ENCODE measurements at regions not wholly inside any gene's neighbourhood (a gene's known extent, or its start where the extent isn't known, plus 50 kb on each side); places are given as distances from the start of the nearest gene placed in this dataset.

DNA sequence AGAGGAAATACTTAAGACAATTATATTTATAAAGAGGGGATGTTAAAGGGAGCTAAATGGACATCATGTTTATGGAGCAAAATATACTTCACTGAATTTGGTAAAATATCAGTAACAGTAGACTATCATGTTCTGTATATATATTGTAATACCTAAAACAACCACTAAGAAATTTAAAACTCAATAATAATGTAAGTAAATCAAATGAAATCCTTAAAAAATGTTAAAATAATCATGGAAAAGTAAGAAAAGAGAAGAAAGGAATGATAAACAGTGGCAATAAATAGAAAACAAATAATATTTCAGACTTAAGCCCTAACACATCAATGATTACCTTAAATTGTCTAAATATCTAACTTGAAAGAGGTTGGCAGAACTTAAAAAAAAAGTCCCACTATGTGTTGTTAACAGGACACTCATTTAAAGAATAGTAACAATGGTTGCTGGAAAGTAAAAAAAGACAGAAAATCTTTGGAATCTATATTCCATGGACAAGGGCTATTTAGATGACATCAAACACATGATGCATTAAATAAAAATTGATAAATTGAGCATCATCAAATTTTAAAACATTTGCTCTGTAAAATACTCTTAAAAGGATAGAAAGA, 842.2 kb upstream of the MAP3K7 start:
- Histone ChIP-seq H3K9ac (ENCODE audit: low read length in 2 of 2) (no peak overlapping the region), H3K9me3 (ENCODE audit: control insufficient read depth in 2 of 2, low read length in 2 of 2) (no peaks in the 10 kb centered on the region), H3K4me1 (ENCODE audit: control insufficient read depth, insufficient read depth, low read length) (no peaks in the 10 kb centered on the region), H3K27ac (ENCODE audit: low read length) (no peak overlapping the region), H3K36me3 (ENCODE audit: control insufficient read depth in 2 of 2, insufficient read depth in 2 of 2, low read length in 2 of 2) (no peaks in the 10 kb centered on the region), H3K27me3 (ENCODE audit: control insufficient read depth in 1 of 2, insufficient read depth in 2 of 2, low read length in 2 of 2) (no peaks in the 10 kb centered on the region), H3K4me3 (ENCODE audit: low read length in 2 of 2) (no peak overlapping the region)

DNA sequence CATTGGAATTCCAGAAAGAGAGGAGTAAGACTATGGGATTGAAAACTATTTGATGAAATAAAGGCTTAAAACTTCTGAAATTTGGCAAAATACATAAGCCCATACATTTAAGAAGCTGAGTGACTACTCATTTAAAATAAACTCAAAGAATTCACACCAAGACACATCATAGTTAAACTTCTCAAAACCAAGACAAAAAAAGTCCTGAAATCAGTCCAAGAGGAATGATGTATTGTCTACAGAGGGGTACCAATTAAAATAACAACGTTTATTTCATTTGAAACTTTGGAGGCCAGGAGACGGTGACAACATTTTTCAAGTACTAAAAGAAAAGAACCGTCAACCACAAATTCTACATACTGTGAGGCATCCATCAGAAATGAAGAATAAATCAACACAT, 841.4 kb upstream of the MAP3K7 start:
- Histone ChIP-seq H3K4me1 (ENCODE audit: control insufficient read depth, insufficient read depth, low read length) (no peaks in the 10 kb centered on the region), H3K27me3 (ENCODE audit: control insufficient read depth in 1 of 2, insufficient read depth in 2 of 2, low read length in 2 of 2) (no peaks in the 10 kb centered on the region), H3K4me3 (ENCODE audit: low read length in 2 of 2) (no peak overlapping the region), H3K27ac (ENCODE audit: low read length) (no peak overlapping the region), H3K36me3 (ENCODE audit: control insufficient read depth in 2 of 2, insufficient read depth in 2 of 2, low read length in 2 of 2) (no peaks in the 10 kb centered on the region), H3K9ac (ENCODE audit: low read length in 2 of 2) (no peak overlapping the region), H3K9me3 (ENCODE audit: control insufficient read depth in 2 of 2, low read length in 2 of 2) (no peaks in the 10 kb centered on the region)

DNA sequence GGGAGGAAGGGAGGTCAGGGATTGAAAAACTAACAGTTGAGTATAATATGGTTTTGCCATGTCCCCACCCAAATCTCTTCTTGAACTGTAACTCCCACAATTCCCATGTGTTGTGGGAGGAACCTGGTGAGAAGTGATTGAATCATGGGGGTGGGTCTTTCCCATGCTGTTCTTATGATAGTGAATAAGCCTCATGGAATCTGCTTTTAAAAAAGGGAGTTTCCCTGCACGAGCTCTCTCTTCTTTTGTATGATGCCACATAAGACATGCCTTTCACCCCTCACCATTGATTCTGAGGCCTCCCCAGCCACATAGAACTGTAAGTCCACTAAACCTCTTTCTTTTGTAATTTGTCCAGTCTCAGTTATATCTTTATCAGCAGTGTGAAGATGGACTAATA, 833.4 kb upstream of the MAP3K7 start:
- no peaks in the 10 kb centered on the region for H3K9me3 ChIP-seq (ENCODE audit: control insufficient read depth in 2 of 2, low read length in 2 of 2)
- no peak overlapping the region for H3K4me3 ChIP-seq (ENCODE audit: low read length in 2 of 2)

DNA sequence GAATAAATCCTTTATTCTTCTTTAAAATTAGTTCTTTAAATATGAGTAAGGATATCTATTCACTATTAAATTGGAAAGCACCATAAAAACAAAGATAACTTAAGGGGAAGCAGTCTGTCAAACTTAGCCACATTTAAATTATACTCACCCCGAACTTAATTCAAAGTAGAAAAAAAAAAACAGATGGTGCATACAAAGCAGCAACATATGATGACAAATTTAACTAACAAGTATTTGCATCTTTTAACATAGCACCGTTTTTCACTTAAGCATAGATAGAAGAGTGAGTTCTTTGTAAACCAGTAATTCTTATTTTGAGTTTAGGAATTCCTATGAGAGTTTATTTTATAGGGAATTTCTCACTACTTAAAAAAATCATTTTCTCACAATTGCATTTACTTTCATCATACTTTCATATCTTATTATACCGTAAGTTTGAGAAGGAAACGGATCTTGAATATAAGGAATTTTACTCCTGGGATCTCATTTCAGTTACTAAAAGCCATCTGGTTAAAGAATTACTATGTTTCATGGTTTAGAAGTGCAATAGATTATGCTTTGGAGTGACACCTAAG, 828.2 kb upstream of the MAP3K7 start:
- no peaks in the 10 kb centered on the region for H3K4me1 ChIP-seq (ENCODE audit: control insufficient read depth, insufficient read depth, low read length)
- H3K9ac ChIP-seq (ENCODE audit: low read length in 2 of 2): no peak overlapping the region
- H3K4me3 ChIP-seq (ENCODE audit: low read length in 2 of 2): no peak overlapping the region
- H3K27ac ChIP-seq (ENCODE audit: low read length): no peak overlapping the region
- no peaks in the 10 kb centered on the region for H3K27me3 ChIP-seq (ENCODE audit: control insufficient read depth in 1 of 2, insufficient read depth in 2 of 2, low read length in 2 of 2)
- no peaks in the 10 kb centered on the region for H3K36me3 ChIP-seq (ENCODE audit: control insufficient read depth in 2 of 2, insufficient read depth in 2 of 2, low read length in 2 of 2)
- H3K9me3 ChIP-seq (ENCODE audit: control insufficient read depth in 2 of 2, low read length in 2 of 2): no peaks in the 10 kb centered on the region

More for the DNA sequence above, 833.4 kb upstream of the MAP3K7 start:
- no peaks in the 10 kb centered on the region for H3K36me3 ChIP-seq (ENCODE audit: control insufficient read depth in 2 of 2, insufficient read depth in 2 of 2, low read length in 2 of 2)
- no peak overlapping the region for H3K27ac ChIP-seq (ENCODE audit: low read length)
- no peaks in the 10 kb centered on the region for H3K27me3 ChIP-seq (ENCODE audit: control insufficient read depth in 1 of 2, insufficient read depth in 2 of 2, low read length in 2 of 2)
- no peaks in the 10 kb centered on the region for H3K4me1 ChIP-seq (ENCODE audit: control insufficient read depth, insufficient read depth, low read length)
- no peak overlapping the region for H3K9ac ChIP-seq (ENCODE audit: low read length in 2 of 2)

DNA sequence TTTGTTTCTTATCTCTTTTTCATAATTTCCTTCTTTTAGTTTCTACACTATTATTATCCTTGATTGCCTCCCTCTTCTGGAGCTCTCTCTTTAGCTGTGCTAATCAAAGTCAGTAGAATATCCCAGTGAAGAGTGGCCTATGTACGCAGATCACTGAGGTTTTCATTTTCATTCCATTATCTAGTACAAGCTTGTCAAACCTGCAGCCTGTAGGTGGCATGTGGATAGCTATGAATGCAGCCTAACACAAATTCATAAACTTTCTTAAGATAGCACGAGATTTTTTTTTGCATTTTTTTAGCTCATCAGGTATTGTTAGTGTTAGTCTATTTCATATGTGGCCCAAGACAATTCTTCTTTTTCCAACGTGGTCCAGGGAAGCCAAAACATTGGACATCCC, 825.7 kb upstream of the MAP3K7 start:
- no peaks in the 10 kb centered on the region for H3K27me3 ChIP-seq (ENCODE audit: control insufficient read depth in 1 of 2, insufficient read depth in 2 of 2, low read length in 2 of 2)
- H3K4me3 ChIP-seq (ENCODE audit: low read length in 2 of 2): no peak overlapping the region
- H3K4me1 ChIP-seq (ENCODE audit: control insufficient read depth, insufficient read depth, low read length): no peaks in the 10 kb centered on the region
- no peak overlapping the region for H3K9ac ChIP-seq (ENCODE audit: low read length in 2 of 2)
- no peak overlapping the region for H3K27ac ChIP-seq (ENCODE audit: low read length)
- H3K9me3 ChIP-seq (ENCODE audit: control insufficient read depth in 2 of 2, low read length in 2 of 2): no peaks in the 10 kb centered on the region
- no peaks in the 10 kb centered on the region for H3K36me3 ChIP-seq (ENCODE audit: control insufficient read depth in 2 of 2, insufficient read depth in 2 of 2, low read length in 2 of 2)

DNA sequence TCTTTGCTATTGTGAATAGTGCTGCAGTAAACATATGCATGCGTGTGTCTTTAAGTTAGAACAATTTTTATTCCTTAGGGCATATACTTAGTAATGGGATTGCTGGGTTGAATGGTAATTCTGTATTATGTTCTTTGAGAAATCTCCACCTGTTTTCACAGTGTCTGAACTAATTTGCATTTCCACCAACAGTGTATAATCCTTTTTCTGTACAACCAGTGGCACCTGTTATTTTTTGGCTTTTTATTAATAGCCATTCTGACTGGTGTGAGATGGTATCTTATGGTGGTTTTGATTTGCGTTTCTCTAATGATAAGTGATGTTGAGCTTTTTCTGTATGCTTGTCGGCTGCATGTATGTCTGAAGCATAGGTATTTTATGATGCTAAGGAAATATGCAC, 820.8 kb upstream of the MAP3K7 start:
- Histone ChIP-seq H3K4me1 (ENCODE audit: control insufficient read depth, insufficient read depth, low read length) (no peaks in the 10 kb centered on the region), H3K9ac (ENCODE audit: low read length in 2 of 2) (no peak overlapping the region), H3K27me3 (ENCODE audit: control insufficient read depth in 1 of 2, insufficient read depth in 2 of 2, low read length in 2 of 2) (no peaks in the 10 kb centered on the region), H3K9me3 (ENCODE audit: control insufficient read depth in 2 of 2, low read length in 2 of 2) (no peaks in the 10 kb centered on the region), H3K4me3 (ENCODE audit: low read length in 2 of 2) (no peak overlapping the region), H3K36me3 (ENCODE audit: control insufficient read depth in 2 of 2, insufficient read depth in 2 of 2, low read length in 2 of 2) (no peaks in the 10 kb centered on the region), H3K27ac (ENCODE audit: low read length) (no peak overlapping the region)

DNA sequence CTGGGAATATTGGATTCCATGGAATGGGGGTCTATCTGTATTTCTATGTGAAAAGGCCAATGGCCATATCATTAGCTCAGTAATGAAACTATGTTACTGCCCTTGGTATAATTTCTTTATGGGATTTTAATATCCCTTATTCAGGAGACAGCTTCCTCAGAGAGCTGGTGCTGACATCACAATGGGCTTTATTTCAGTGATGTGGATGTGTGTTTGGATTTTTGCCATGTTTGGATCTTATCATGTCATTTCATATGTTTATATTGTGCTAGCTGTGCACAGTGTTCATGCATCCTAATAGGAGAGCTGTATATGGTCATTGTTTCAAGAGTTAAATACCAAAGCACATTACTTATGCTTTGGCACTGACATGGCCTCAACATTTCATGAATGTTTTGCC, 806.1 kb upstream of the MAP3K7 start:
- Histone ChIP-seq H3K36me3 (ENCODE audit: control insufficient read depth in 2 of 2, insufficient read depth in 2 of 2, low read length in 2 of 2) (no peaks in the 10 kb centered on the region), H3K9me3 (ENCODE audit: control insufficient read depth in 2 of 2, low read length in 2 of 2) (no peaks in the 10 kb centered on the region), H3K4me3 (ENCODE audit: low read length in 2 of 2) (no peak overlapping the region), H3K9ac (ENCODE audit: low read length in 2 of 2) (no peak overlapping the region), H3K4me1 (ENCODE audit: control insufficient read depth, insufficient read depth, low read length) (no peaks in the 10 kb centered on the region), H3K27me3 (ENCODE audit: control insufficient read depth in 1 of 2, insufficient read depth in 2 of 2, low read length in 2 of 2) (no peaks in the 10 kb centered on the region), H3K27ac (ENCODE audit: low read length) (no peak overlapping the region)

DNA sequence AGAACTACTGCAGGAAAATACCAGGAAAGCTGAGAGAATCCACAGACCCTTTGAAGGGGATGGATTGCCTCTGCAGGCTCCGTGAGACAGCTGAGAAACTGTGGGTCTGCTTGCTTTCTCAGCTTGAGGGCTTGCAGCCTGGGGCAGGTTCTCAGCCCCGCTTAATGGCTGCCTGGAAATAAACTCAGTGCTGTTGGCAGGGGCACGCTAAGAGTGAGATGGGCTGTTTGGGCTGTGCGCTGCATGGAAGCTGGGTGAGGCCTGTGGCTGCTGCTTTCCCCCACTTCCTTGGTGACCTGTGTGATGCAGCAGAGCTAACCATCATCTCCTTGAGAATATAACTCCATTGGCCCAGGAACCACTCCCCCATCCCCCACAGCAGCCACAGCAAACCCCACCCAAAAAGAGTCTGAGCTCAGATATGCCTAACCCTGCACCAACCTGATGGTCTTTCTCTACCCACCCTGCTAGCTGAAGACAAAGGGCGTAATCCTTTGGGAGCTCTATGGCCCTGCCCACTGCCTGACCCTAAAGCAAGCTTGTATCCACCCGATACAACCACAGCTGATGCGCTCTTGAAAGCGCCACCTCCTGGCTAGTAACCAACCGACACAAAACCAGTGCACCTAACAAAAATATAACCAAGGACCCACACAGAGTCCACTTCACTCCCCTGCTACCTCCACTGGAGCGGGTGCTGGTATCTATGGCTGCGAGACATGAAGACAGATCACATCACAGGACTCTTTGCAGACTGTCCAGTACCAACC, 800.6 kb upstream of the MAP3K7 start:
- Histone ChIP-seq H3K4me1 (ENCODE audit: control insufficient read depth, insufficient read depth, low read length) (no peaks in the 10 kb centered on the region), H3K27me3 (ENCODE audit: control insufficient read depth in 1 of 2, insufficient read depth in 2 of 2, low read length in 2 of 2) (no peaks in the 10 kb centered on the region), H3K4me3 (ENCODE audit: low read length in 2 of 2) (no peak overlapping the region), H3K27ac (ENCODE audit: low read length) (no peak overlapping the region), H3K9me3 (ENCODE audit: control insufficient read depth in 2 of 2, low read length in 2 of 2) (no peaks in the 10 kb centered on the region), H3K9ac (ENCODE audit: low read length in 2 of 2) (no peak overlapping the region), H3K36me3 (ENCODE audit: control insufficient read depth in 2 of 2, insufficient read depth in 2 of 2, low read length in 2 of 2) (no peaks in the 10 kb centered on the region)

DNA sequence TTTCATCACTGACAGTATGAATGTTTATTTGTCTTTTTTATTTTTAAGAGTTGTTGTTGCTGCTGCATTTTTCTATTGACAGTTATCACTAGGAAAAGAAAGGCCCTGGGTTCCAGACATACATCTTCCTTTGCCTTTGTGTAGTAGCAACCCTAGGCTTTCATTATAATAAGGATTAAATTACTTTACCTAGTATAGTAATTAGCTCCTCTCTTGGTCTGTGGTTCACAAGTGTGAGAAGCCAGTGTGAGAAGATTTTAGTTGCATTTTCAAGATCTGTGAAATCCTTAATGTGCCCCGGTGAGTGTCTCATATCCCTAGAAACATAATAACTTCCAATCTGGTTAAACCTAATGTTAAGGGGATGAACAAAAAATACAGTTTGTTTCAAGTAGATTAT, 799.3 kb upstream of the MAP3K7 start:
- Histone ChIP-seq H3K9me3 (ENCODE audit: control insufficient read depth in 2 of 2, low read length in 2 of 2) (no peaks in the 10 kb centered on the region), H3K4me1 (ENCODE audit: control insufficient read depth, insufficient read depth, low read length) (no peaks in the 10 kb centered on the region), H3K27ac (ENCODE audit: low read length) (no peak overlapping the region), H3K4me3 (ENCODE audit: low read length in 2 of 2) (no peak overlapping the region), H3K9ac (ENCODE audit: low read length in 2 of 2) (no peak overlapping the region), H3K27me3 (ENCODE audit: control insufficient read depth in 1 of 2, insufficient read depth in 2 of 2, low read length in 2 of 2) (no peaks in the 10 kb centered on the region), H3K36me3 (ENCODE audit: control insufficient read depth in 2 of 2, insufficient read depth in 2 of 2, low read length in 2 of 2) (no peaks in the 10 kb centered on the region)

DNA sequence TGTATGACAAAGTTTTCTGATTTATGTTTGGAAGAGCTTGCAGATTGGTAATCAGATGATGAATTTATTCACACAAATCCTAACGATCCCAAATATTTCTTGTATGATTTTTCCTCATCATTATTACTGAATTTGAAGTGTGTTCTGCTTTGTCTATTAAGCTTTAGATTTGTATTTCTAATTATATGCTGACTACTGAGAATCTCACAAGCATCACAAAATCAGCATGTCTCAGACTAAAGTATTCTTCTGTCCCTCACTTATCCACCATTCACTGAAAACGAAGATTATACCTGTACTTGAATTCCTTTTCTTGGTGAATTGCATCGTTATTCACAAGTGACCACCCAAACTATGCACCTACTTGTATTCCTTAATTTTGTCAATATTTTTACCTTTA, 796.3 kb upstream of the MAP3K7 start:
- Histone ChIP-seq H3K27ac (ENCODE audit: low read length) (no peak overlapping the region), H3K27me3 (ENCODE audit: control insufficient read depth in 1 of 2, insufficient read depth in 2 of 2, low read length in 2 of 2) (no peaks in the 10 kb centered on the region), H3K4me1 (ENCODE audit: control insufficient read depth, insufficient read depth, low read length) (no peaks in the 10 kb centered on the region), H3K36me3 (ENCODE audit: control insufficient read depth in 2 of 2, insufficient read depth in 2 of 2, low read length in 2 of 2) (no peaks in the 10 kb centered on the region), H3K9ac (ENCODE audit: low read length in 2 of 2) (no peak overlapping the region), H3K9me3 (ENCODE audit: control insufficient read depth in 2 of 2, low read length in 2 of 2) (no peaks in the 10 kb centered on the region), H3K4me3 (ENCODE audit: low read length in 2 of 2) (no peak overlapping the region)

DNA sequence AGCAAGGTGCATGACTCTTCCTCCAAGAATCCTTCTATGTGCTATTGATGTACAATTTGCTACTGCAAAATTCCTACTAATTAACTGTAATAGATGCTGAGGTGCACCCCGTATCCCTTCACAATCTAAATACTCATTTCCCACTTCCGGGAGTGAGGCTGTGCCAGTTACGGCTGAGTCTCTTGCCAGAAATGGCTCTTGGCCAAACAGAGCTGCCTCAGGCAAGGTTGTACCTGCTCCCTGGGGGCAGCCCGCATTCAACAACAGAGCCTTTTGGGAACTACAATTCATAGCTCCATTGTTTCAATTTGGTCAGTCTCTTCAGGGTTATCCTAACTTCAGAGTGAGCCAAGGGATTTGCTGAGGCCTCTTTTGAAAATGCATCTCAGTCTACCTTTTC, 789.8 kb upstream of the MAP3K7 start:
- H3K27me3 ChIP-seq (ENCODE audit: control insufficient read depth in 1 of 2, insufficient read depth in 2 of 2, low read length in 2 of 2): no peaks in the 10 kb centered on the region
- no peaks in the 10 kb centered on the region for H3K9me3 ChIP-seq (ENCODE audit: control insufficient read depth in 2 of 2, low read length in 2 of 2)
- H3K36me3 ChIP-seq (ENCODE audit: control insufficient read depth in 2 of 2, insufficient read depth in 2 of 2, low read length in 2 of 2): no peaks in the 10 kb centered on the region
- no peak overlapping the region for H3K27ac ChIP-seq (ENCODE audit: low read length)
- no peak overlapping the region for H3K9ac ChIP-seq (ENCODE audit: low read length in 2 of 2)
- no peak overlapping the region for H3K4me3 ChIP-seq (ENCODE audit: low read length in 2 of 2)
- H3K4me1 ChIP-seq (ENCODE audit: control insufficient read depth, insufficient read depth, low read length): no peaks in the 10 kb centered on the region

Measured in stomach smooth muscle (tissue), 2 donors.